Naive thymus-derived CD4-positive, alpha-beta T cell (primary cell): ENCODE measurements at regions not wholly inside any gene's neighbourhood (a gene's known extent, or its start where the extent isn't known, plus 50 kb on each side); places are given as distances from the start of the nearest gene placed in this dataset.

Experiments
- ATAC-seq: fragments of 150-1000 bp; cut with Tn5 transposase; 2 replicates; pipeline ENCODE4 v1.10.0; 2021; ENCODE audit warnings: mild to moderate bottlenecking, moderate library complexity
- CTCF ChIA-PET: fragments of 350-600 bp; sonication (Branson Sonifier 250); formaldehyde crosslinking; loops from one replicate; lab custom pipeline; 2021; ENCODE audit warnings: antibody characterized with exemption; lab: Charles Lee
- POLR2A ChIA-PET: fragments of 350-600 bp; sonication (Branson Sonifier 250); formaldehyde crosslinking; loops from one replicate; lab custom pipeline; 2021; ENCODE audit warnings: antibody characterized with exemption, inconsistent platforms; lab: Charles Lee
- DNase-seq, 9 donors: peaks; one replicate each; pipeline versions ENCODE4 v3.0.0 to v3.0.0-alpha.2; 2020 to 2022; ENCODE audit warnings: mixed read lengths in 1 of 9
- H3K27ac ChIP-seq: one replicate; pipeline ENCODE4 v1.7.0; 2013; ENCODE audit warnings: mild to moderate bottlenecking, low read depth, low read length, moderate library complexity
- H3K27me3 ChIP-seq, 2 donors: one replicate each; pipeline ENCODE4 v1.7.0; 2013; ENCODE audit warnings: low read length in 2 of 2, mild to moderate bottlenecking in 2 of 2, moderate library complexity in 2 of 2; ENCODE audit not compliant: control insufficient read depth in 2 of 2, insufficient read depth in 2 of 2
- H3K36me3 ChIP-seq, 3 experiments: 1 replicate in 2 of 3; 2 replicates in 1 of 3; pipeline ENCODE4 v1.7.0; 2013; ENCODE audit warnings: low read length in 3 of 3, mild to moderate bottlenecking in 3 of 3, moderate library complexity in 1 of 3; ENCODE audit not compliant: insufficient read depth in 3 of 3, control insufficient read depth in 2 of 3
- H3K4me1 ChIP-seq, 2 donors: one replicate each; pipeline ENCODE4 v1.7.0; 2013; ENCODE audit warnings: low read length in 2 of 2, mild to moderate bottlenecking in 2 of 2, moderate library complexity in 1 of 2; ENCODE audit not compliant: control insufficient read depth in 2 of 2, insufficient read depth in 2 of 2
- H3K4me3 ChIP-seq: 2 replicates; pipeline ENCODE4 v1.7.0; 2013; ENCODE audit warnings: mild to moderate bottlenecking, low read length
- H3K9me3 ChIP-seq, 3 experiments: 1 replicate in 2 of 3; 2 replicates in 1 of 3; pipeline ENCODE4 v1.7.0; 2013; ENCODE audit warnings: low read length in 3 of 3; ENCODE audit not compliant: control insufficient read depth in 2 of 3
- H3K27ac Mint-ChIP-seq, 9 donors: one replicate each; pipeline ENCODE4 v1.8.0; 2020 to 2022; ENCODE audit warnings: mixed read lengths in 9 of 9, mild to moderate bottlenecking in 8 of 9, moderate library complexity in 5 of 9, inconsistent platforms in 2 of 9
- H3K27me3 Mint-ChIP-seq, 5 donors: one replicate each; pipeline ENCODE4 v1.8.0; 2021 to 2022; ENCODE audit warnings: mixed read lengths in 5 of 5, mild to moderate bottlenecking in 1 of 5
- H3K36me3 Mint-ChIP-seq, 5 donors: one replicate each; pipeline ENCODE4 v1.8.0; 2020 to 2022; ENCODE audit warnings: mixed read lengths in 5 of 5, mild to moderate bottlenecking in 3 of 5, inconsistent platforms in 1 of 5
- H3K4me1 Mint-ChIP-seq, 7 donors: one replicate each; pipeline ENCODE4 v1.8.0; 2020 to 2022; ENCODE audit warnings: mixed read lengths in 7 of 7, mild to moderate bottlenecking in 3 of 7, inconsistent platforms in 1 of 7
- H3K4me3 Mint-ChIP-seq, 10 donors: one replicate each; pipeline ENCODE4 v1.8.0; 2020 to 2022; ENCODE audit warnings: mild to moderate bottlenecking in 10 of 10, mixed read lengths in 10 of 10, moderate library complexity in 6 of 10, inconsistent platforms in 2 of 10
- H3K9me3 Mint-ChIP-seq, 11 donors: one replicate each; pipeline ENCODE4 v1.8.0; 2020 to 2022; ENCODE audit warnings: mixed read lengths in 11 of 11, mild to moderate bottlenecking in 4 of 11, inconsistent platforms in 1 of 11, moderate library complexity in 1 of 11
- intact Hi-C, 2 donors: fragments of 100-400 bp; cut with micrococcal nuclease; formaldehyde crosslinking; loops; one replicate each; pipeline ENCODE4 v1.15.1; 2023

DNA sequence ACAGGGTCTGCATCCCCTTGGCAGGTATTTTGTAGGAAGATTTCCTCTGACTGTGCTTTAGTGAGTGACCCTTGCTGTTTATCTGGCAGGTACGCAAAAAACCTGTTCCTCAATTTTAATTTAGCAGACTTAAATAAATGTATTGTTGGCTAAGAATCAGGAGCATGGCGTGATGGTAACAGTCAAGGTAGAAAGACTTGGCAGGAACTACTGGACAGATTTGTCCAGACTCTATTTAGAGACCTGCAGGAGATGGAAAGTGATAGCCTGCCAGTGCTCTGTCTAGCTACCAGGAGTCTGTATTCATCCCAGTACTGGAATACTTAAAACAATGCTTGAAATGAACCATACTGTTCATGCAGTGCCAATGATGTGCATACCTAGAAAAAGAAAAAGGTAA is 78.8 kb upstream of the MAST4 start:
- CTCF ChIA-PET: no interaction called here
- no peaks in the 10 kb centered on the region for H3K4me1 ChIP-seq
- Mint-ChIP-seq H3K9me3 (peaks cover 3 to 21% (median 11%) of the 10 kb centered on the region in 11 donors), H3K27me3 (peaks cover 0 to 10% (median 2%) of the 10 kb centered on the region in 5 donors), H3K27ac (no peak overlapping the region), H3K4me1 (no peaks in the 10 kb centered on the region), H3K36me3 (no peaks in the 10 kb centered on the region), H3K4me3 (no peak overlapping the region)
- intact Hi-C loops: no loop called here
- no peak overlapping the region for H3K27ac ChIP-seq
- no peak overlapping the region for H3K4me3 ChIP-seq
- peaks cover 0 to 10% (median 0%) of the 10 kb centered on the region in 3 experiments for H3K9me3 ChIP-seq
- H3K36me3 ChIP-seq: no peaks in the 10 kb centered on the region
- ATAC-seq: no peak
- POLR2A ChIA-PET: no interaction called here
- H3K27me3 ChIP-seq: no peaks in the 10 kb centered on the region
- DNase-seq: no peak

DNA sequence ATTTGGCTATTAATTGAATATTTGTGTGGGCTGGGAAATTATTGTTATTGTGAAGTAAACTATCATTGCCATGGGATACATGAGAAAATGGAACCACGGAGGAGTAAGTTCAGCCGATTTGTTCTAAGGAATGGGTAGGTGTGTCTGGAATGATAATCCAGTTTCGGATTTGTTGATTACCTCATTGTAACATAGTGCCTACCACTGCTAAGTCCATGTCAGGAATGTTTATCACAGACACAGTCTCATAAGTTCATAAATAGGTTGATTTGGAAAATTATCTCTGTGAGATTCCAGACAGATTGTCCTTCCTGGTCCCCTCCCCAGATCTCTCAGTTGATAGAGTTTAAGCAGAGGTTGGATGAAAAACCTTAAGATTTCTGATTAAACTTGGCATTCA is 78.1 kb upstream of the MAST4 start:
- Mint-ChIP-seq H3K27ac (no peak overlapping the region), H3K27me3 (peaks cover 0 to 10% (median 3%) of the 10 kb centered on the region in 5 donors), H3K36me3 (no peaks in the 10 kb centered on the region), H3K4me3 (no peak overlapping the region), H3K4me1 (no peaks in the 10 kb centered on the region), H3K9me3 (peaks cover 3 to 27% (median 11%) of the 10 kb centered on the region in 11 donors)
- Histone ChIP-seq H3K9me3 (peaks cover 0 to 10% (median 0%) of the 10 kb centered on the region in 3 experiments), H3K27ac (no peak overlapping the region), H3K4me1 (no peaks in the 10 kb centered on the region), H3K4me3 (no peak overlapping the region), H3K36me3 (no peaks in the 10 kb centered on the region), H3K27me3 (no peaks in the 10 kb centered on the region)
- ATAC-seq (no peak), DNase-seq (no peak)
- ChIA-PET CTCF (no interaction called here), POLR2A (no interaction called here)
- intact Hi-C loops: no loop called here

- Histone ChIP-seq H3K9me3 (peaks cover 0 to 10% (median 0%) of the 10 kb centered on the region in 3 experiments), H3K27ac (no peak overlapping the region), H3K4me3 (no peak overlapping the region), H3K4me1 (no peaks in the 10 kb centered on the region), H3K27me3 (no peaks in the 10 kb centered on the region), H3K36me3 (no peaks in the 10 kb centered on the region)
- no peak overlapping the region for H3K27ac Mint-ChIP-seq
- ATAC-seq (no peak), DNase-seq (no peak)
- H3K4me3 Mint-ChIP-seq: no peak overlapping the region
- intact Hi-C loops: no loop called here
- peaks cover 3 to 29% (median 11%) of the 10 kb centered on the region in 11 donors for H3K9me3 Mint-ChIP-seq
- ChIA-PET CTCF (no interaction called here), POLR2A (no interaction called here)
- no peaks in the 10 kb centered on the region for H3K4me1 Mint-ChIP-seq
- no peaks in the 10 kb centered on the region for H3K36me3 Mint-ChIP-seq
- H3K27me3 Mint-ChIP-seq: peaks cover 0 to 16% (median 3%) of the 10 kb centered on the region in 5 donors
These were observed 77.4 kb upstream of the MAST4 start for GRCh38 chr5:66518753-66519152.

- Histone ChIP-seq H3K27ac (no peak overlapping the region), H3K36me3 (no peaks in the 10 kb centered on the region), H3K27me3 (no peaks in the 10 kb centered on the region), H3K4me3 (no peak overlapping the region), H3K9me3 (peaks cover 0 to 10% (median 0%) of the 10 kb centered on the region in 3 experiments), H3K4me1 (no peaks in the 10 kb centered on the region)
- Mint-ChIP-seq H3K27ac (no peak overlapping the region), H3K4me1 (no peaks in the 10 kb centered on the region), H3K36me3 (no peaks in the 10 kb centered on the region), H3K27me3 (peaks cover 0 to 17% (median 5%) of the 10 kb centered on the region in 5 donors), H3K4me3 (no peak overlapping the region), H3K9me3 (peaks cover 3 to 29% (median 8%) of the 10 kb centered on the region in 11 donors)
- DNase-seq (no peak), ATAC-seq (no peak)
- intact Hi-C loops: loop anchor here in 1 of 2 donors (5.0 kb wide), 1 partner anchor 78 kb away; the partner anchor contains the start of gene MAST4
- ChIA-PET POLR2A (no interaction called here), CTCF (no interaction called here)
These were observed 76.6 kb upstream of the MAST4 start for GRCh38 chr5:66519626-66520025.

- H3K4me3 ChIP-seq: no peak overlapping the region
- intact Hi-C loops: loop anchor here in 1 of 2 donors (5.0 kb wide), 1 partner anchor 76 kb away; the partner anchor contains the start of gene MAST4
- no peak for ATAC-seq
- H3K36me3 ChIP-seq: no peaks in the 10 kb centered on the region
- H3K4me1 ChIP-seq: no peaks in the 10 kb centered on the region
- peaks cover 0 to 10% (median 0%) of the 10 kb centered on the region in 3 experiments for H3K9me3 ChIP-seq
- Mint-ChIP-seq H3K4me1 (no peaks in the 10 kb centered on the region), H3K36me3 (no peaks in the 10 kb centered on the region), H3K4me3 (no peak overlapping the region), H3K27me3 (peaks cover 0 to 17% (median 5%) of the 10 kb centered on the region in 5 donors), H3K27ac (no peak overlapping the region), H3K9me3 (peaks cover 3 to 29% (median 8%) of the 10 kb centered on the region in 11 donors)
- ChIA-PET POLR2A (no interaction called here), CTCF (no interaction called here)
- H3K27me3 ChIP-seq: no peaks in the 10 kb centered on the region
- no peak overlapping the region for H3K27ac ChIP-seq
- DNase-seq: no peak
These were observed 75.3 kb upstream of the MAST4 start for GRCh38 chr5:66520854-66521253.

- Mint-ChIP-seq H3K27me3 (peaks cover 4 to 38% (median 9%) of the 10 kb centered on the region in 5 donors), H3K4me3 (no peak overlapping the region), H3K27ac (no peak overlapping the region), H3K36me3 (no peaks in the 10 kb centered on the region), H3K4me1 (no peaks in the 10 kb centered on the region), H3K9me3 (peaks cover 0 to 12% (median 0%) of the 10 kb centered on the region in 11 donors)
- H3K9me3 ChIP-seq: no peaks in the 10 kb centered on the region
- intact Hi-C loops: no loop called here
- ATAC-seq (no peak), DNase-seq (no peak)
- no peak overlapping the region for H3K4me3 ChIP-seq
- ChIA-PET POLR2A (no interaction called here), CTCF (no interaction called here)
- no peaks in the 10 kb centered on the region for H3K36me3 ChIP-seq
- H3K4me1 ChIP-seq: no peaks in the 10 kb centered on the region
- H3K27me3 ChIP-seq: no peaks in the 10 kb centered on the region
- H3K27ac ChIP-seq: no peak overlapping the region
These were observed 68.6 kb upstream of the MAST4 start for GRCh38 chr5:66527478-66528035.

DNA sequence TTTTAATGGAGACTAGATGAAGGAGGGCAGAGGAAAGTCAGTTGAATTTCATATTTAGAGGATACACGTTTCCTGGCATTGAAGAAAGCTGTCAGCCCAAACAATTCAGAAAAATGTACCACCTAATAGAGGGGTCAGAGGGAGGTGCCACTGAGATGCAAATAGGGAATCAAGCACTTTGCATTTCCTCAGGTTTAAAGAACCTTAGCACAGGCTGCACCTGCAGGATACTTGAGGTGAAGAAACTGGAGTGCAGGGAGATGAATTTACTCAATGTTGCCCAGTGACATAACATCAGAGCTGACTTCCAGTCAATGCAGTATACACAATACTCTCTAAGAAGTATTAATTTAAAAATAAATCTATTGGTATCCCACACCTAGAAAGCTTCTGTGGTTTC is 67.0 kb upstream of the MAST4 start:
- Histone ChIP-seq H3K27ac (no peak overlapping the region), H3K27me3 (no peaks in the 10 kb centered on the region), H3K9me3 (no peaks in the 10 kb centered on the region), H3K4me3 (no peak overlapping the region), H3K4me1 (no peaks in the 10 kb centered on the region), H3K36me3 (no peaks in the 10 kb centered on the region)
- intact Hi-C loops: no loop called here
- Mint-ChIP-seq H3K36me3 (no peaks in the 10 kb centered on the region), H3K9me3 (peaks cover 0 to 4% (median 0%) of the 10 kb centered on the region in 11 donors), H3K27ac (no peak overlapping the region), H3K27me3 (peaks cover 4 to 38% (median 15%) of the 10 kb centered on the region in 5 donors), H3K4me3 (no peak overlapping the region), H3K4me1 (no peaks in the 10 kb centered on the region)
- POLR2A ChIA-PET: no interaction called here
- no peak for ATAC-seq
- CTCF ChIA-PET: no interaction called here
- DNase-seq: no peak
